ENCODE measurements at regions not wholly inside any gene's neighbourhood (a gene's known extent, or its start where the extent isn't known, plus 50 kb on each side); places are given as distances from the start of the nearest gene placed in this dataset.

DNA sequence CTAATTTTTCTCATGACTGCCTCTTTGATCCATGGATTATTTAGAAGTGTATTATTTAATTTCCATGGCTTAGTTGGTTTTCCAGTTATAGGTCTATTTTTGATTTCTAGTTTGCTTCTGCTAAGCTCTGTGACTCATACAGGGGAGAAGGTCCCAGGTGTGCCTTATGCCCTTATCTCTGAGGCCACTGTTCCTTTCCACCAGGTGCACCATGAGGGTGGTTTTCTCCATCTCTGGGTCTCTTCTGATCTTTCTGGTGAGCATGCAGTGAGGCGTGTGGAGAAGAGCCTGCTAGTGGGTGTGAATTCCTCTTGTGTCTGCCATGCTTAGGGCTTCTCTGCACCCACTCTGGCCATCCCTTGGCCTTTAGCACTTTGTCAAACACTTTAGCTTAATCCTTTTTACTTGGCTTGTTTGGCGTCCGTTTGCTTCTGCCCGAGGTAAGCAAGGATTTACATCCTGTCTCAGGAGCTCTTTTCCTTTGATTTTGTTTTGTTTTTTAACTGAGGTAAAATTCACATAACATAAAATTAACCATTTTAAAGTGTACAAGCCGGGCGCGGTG is 129.8 kb upstream of the ARL4C start:
- FAIRE-seq = no peak
- TF ChIP-seq POLR2A (IDR thresholded peaks at IDR 0.05; ENCODE audit: low read depth, low read length) (no peak), POU2F2 (IDR thresholded peaks at IDR 0.05; ENCODE audit: low read depth, low read length) (no peak), PAX5 (IDR thresholded peaks at IDR 0.05; ENCODE audit: insufficient read depth, low read length, severe bottlenecking) (no peak), TAF1 (IDR thresholded peaks at IDR 0.05; ENCODE audit: low read depth, low read length) (no peak), SPI1 (IDR thresholded peaks at IDR 0.05; ENCODE audit: low read depth, low read length) (no peak), POLR2AphosphoS5 (IDR thresholded peaks at IDR 0.05; ENCODE audit: low read depth, low read length) (no peak)
- DNase-seq (ENCODE audit: insufficient read length, low spot score) = no peak

DNA sequence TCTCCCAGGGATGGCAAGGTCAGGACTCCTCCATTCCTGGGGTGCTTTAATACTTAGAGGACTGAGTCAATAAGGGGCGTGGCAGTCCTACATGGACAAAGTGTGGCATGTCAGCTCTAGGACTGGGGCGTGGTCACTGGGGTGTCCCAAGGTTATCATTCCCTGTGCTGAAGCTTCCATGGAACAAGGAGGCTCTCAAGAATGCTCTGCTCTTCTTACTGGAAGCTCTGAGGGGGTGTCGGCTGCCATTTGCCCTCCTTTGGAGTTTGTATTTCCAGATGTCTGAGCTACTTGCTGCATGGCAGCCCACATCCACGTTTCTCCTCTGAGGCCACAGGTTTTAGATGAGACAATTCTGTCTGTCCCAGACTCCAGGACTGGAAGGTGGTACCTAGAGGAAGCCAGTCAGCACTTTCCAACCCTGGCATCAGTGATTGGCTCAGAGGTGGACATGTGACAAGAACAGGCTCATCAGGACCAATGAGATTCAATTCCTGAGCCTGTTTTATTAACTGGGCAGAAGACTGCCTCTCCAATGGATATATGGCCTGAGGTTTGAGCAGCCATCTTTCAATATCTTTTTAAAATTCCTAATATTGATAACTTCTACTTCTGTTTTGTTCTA is 128.9 kb upstream of the ARL4C start:
- DNase-seq (ENCODE audit: insufficient read length, low spot score) = no peak
- no peak for FAIRE-seq
- TF ChIP-seq POLR2AphosphoS5 (IDR thresholded peaks at IDR 0.05; ENCODE audit: low read depth, low read length) (no peak), PAX5 (IDR thresholded peaks at IDR 0.05; ENCODE audit: insufficient read depth, low read length, severe bottlenecking) (no peak), POLR2A (IDR thresholded peaks at IDR 0.05; ENCODE audit: low read depth, low read length) (no peak), POU2F2 (IDR thresholded peaks at IDR 0.05; ENCODE audit: low read depth, low read length) (no peak), TAF1 (IDR thresholded peaks at IDR 0.05; ENCODE audit: low read depth, low read length) (no peak)

DNA sequence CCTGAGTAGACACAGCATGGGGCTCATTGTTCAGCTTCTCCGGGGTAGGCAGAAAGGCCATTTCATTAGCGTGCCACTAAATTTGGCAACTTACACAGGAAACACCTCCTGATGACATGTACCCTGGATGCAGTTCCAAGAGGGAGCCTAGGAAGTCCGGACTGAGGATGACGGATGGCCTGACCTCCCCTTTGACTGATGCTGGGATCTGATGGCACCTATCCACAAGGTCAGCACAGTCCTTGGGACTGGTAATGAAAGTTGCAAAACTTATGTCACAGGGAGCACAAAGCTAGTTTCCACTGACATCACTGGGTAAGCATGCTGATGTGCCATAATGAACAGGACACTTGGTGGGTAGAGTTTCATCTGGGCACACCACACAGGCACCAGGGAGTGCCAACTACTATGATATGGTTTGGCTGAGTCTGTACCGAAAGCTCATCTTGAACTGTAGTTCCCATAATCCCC is 126.7 kb upstream of the ARL4C start:
- FAIRE-seq = no peak
- DNase-seq (ENCODE audit: insufficient read length, low spot score) = no peak
- TF ChIP-seq TAF1 (IDR thresholded peaks at IDR 0.05; ENCODE audit: low read depth, low read length) (no peak), POU2F2 (IDR thresholded peaks at IDR 0.05; ENCODE audit: low read depth, low read length) (no peak), PAX5 (IDR thresholded peaks at IDR 0.05; ENCODE audit: insufficient read depth, low read length, severe bottlenecking) (no peak), POLR2A (IDR thresholded peaks at IDR 0.05; ENCODE audit: low read depth, low read length) (no peak), SPI1 (IDR thresholded peaks at IDR 0.05; ENCODE audit: low read depth, low read length) (no peak), POLR2AphosphoS5 (IDR thresholded peaks at IDR 0.05; ENCODE audit: low read depth, low read length) (no peak)

DNA sequence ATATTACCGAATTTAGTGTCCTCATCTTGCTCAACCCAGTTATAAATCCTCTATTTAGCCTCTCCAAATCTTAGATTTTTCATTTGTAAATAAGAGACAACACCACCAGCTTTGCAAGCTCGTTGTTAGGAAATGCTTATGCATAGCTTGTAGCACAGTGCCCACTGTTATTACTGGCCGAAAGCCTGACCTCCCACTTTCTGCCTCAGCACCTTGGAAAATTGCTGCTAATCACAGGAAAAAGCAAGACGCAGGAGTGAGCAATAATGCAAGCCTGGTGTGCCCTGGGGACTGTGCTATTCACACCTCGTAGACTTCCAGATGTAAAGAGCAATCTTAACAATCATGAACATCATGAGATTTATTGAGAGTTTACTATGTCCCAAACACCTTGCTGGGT is 124.2 kb upstream of the ARL4C start:
- FAIRE-seq = no peak
- DNase-seq (ENCODE audit: insufficient read length, low spot score) = no peak
- TF ChIP-seq SPI1 (IDR thresholded peaks at IDR 0.05; ENCODE audit: low read depth, low read length) = no peak

DNA sequence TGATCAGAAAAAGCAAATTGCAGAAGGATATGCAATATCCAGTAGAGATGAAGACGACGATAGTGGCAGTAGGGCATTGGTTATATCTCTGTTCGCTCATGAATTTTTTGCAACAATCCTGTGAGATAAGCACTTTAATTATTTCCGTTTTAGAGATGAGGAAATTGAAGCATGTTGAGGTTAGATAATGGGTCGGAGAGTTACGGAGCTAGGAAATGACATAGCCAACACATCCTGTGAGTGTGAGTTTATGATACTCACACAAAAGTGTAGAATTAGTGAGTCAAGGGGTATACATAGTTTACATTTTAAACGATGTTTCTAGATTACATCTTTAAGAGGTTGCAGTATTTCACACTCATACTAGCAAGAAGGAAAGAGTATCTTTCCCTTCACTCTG is 123.1 kb upstream of the ARL4C start:
- FAIRE-seq = no peak
- TF ChIP-seq POLR2AphosphoS5 (IDR thresholded peaks at IDR 0.05; ENCODE audit: low read depth, low read length) (no peak), POU2F2 (IDR thresholded peaks at IDR 0.05; ENCODE audit: low read depth, low read length) (no peak), SPI1 (IDR thresholded peaks at IDR 0.05; ENCODE audit: low read depth, low read length) (no peak), TAF1 (IDR thresholded peaks at IDR 0.05; ENCODE audit: low read depth, low read length) (no peak), PAX5 (IDR thresholded peaks at IDR 0.05; ENCODE audit: insufficient read depth, low read length, severe bottlenecking) (no peak), POLR2A (IDR thresholded peaks at IDR 0.05; ENCODE audit: low read depth, low read length) (no peak)
- DNase-seq (ENCODE audit: insufficient read length, low spot score) = no peak

DNA sequence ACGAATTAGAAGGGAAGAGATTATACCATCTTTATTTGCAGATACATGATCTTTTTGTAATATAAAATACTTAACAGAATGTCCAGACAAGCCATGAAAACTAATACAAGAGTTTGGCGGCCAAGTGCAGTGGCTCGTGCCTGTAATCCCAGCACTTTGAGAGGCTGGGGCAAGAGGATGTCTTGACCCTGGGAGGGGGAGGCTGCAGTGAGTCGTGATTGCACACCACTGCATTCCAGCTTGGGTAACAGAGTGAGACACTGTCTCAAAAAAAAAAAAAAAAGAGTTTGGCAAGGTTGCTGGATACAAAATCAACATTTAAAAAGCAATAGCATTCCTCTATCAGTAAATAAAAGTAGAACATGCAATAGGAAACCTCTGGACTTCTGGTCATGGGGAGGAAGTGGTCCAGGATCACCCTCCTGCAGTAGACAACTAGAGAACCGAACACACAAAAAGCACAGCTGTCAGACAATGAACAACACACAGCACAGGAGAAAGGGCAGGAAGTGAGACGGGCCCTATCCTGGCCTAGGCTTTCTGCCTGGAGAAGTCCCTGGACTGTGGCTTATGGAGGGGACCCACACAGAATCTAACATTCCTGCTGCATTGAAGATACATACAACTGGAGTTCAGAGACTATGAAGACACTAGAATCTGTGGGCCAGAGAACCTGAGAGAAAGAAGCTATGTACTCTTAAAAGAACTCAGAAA is 118.9 kb upstream of the ARL4C start:
- no peak for FAIRE-seq
- TF ChIP-seq PAX5 (IDR thresholded peaks at IDR 0.05; ENCODE audit: insufficient read depth, low read length, severe bottlenecking) (no peak), POU2F2 (IDR thresholded peaks at IDR 0.05; ENCODE audit: low read depth, low read length) (no peak), POLR2A (IDR thresholded peaks at IDR 0.05; ENCODE audit: low read depth, low read length) (no peak), POLR2AphosphoS5 (IDR thresholded peaks at IDR 0.05; ENCODE audit: low read depth, low read length) (no peak), SPI1 (IDR thresholded peaks at IDR 0.05; ENCODE audit: low read depth, low read length) (no peak), TAF1 (IDR thresholded peaks at IDR 0.05; ENCODE audit: low read depth, low read length) (no peak)
- DNase-seq (ENCODE audit: insufficient read length, low spot score) = no peak

DNA sequence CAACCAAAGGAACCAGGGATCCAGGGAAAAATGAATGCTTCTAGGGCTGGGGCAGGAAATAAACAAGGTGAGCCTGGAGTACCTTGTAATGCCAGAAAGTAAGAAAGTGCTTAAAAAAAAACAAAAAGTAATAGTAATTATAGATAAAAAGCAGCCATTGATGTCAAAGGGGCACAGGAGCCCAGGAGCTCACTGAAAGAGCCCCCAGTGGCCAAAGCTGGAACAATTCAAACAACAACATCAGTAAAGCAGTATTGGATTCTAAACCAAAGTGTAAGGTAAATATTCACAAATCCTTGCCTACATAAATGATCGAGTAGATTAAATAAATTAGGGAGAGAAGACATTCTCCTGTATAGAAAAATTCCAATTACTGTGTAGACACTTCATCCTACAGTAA is 114.3 kb upstream of the ARL4C start:
- DNase-seq (ENCODE audit: insufficient read length, low spot score) (no peak), FAIRE-seq (no peak)
- TF ChIP-seq SPI1 (IDR thresholded peaks at IDR 0.05; ENCODE audit: low read depth, low read length) (no peak), PAX5 (IDR thresholded peaks at IDR 0.05; ENCODE audit: insufficient read depth, low read length, severe bottlenecking) (no peak), POU2F2 (IDR thresholded peaks at IDR 0.05; ENCODE audit: low read depth, low read length) (no peak), TAF1 (IDR thresholded peaks at IDR 0.05; ENCODE audit: low read depth, low read length) (no peak), POLR2AphosphoS5 (IDR thresholded peaks at IDR 0.05; ENCODE audit: low read depth, low read length) (no peak), POLR2A (IDR thresholded peaks at IDR 0.05; ENCODE audit: low read depth, low read length) (no peak)

DNA sequence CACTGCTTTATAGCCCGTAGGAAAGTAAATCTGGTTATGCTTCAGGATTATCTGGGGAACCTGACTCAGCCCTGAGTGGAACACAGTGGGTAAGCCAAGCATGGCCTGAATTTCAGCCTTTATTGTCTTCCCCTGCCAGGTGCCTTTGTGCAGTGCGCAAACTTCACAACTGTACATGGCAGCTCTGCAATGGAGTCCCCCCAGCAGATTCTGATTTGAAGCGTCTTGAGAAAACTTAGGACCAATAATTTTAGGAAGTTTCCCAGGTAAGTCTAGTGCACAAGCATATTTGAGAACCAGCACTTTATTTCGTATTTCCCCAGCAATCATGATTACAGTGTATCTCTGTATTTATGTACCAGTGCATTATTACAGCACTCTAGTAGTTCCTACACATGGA is 112.1 kb upstream of the ARL4C start:
- FAIRE-seq = no peak
- TF ChIP-seq TAF1 (IDR thresholded peaks at IDR 0.05; ENCODE audit: low read depth, low read length) (no peak), PAX5 (IDR thresholded peaks at IDR 0.05; ENCODE audit: insufficient read depth, low read length, severe bottlenecking) (no peak), POLR2A (IDR thresholded peaks at IDR 0.05; ENCODE audit: low read depth, low read length) (no peak), POLR2AphosphoS5 (IDR thresholded peaks at IDR 0.05; ENCODE audit: low read depth, low read length) (no peak), POU2F2 (IDR thresholded peaks at IDR 0.05; ENCODE audit: low read depth, low read length) (no peak), SPI1 (IDR thresholded peaks at IDR 0.05; ENCODE audit: low read depth, low read length) (no peak)

DNA sequence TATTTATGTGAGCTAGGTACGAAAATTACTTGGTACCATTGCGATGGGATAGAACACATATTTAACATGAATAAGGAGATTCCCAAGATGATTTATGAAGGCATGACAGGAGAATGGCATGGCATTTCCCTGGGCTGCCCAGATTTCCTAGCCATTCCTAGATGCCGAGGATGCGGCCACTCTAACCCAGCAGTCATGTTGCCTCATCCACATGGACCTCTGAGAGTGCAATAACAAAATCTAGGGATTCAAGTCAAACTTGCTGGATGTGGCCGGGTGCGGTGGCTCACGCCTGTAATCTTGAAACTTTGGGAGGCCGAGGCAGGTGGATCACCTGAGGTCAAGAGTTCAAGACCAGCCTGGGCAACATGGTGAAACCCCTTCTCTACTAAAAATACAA is 110.8 kb upstream of the ARL4C start:
- DNase-seq (ENCODE audit: insufficient read length, low spot score) = no peak
- TF ChIP-seq POLR2AphosphoS5 (IDR thresholded peaks at IDR 0.05; ENCODE audit: low read depth, low read length) (no peak), POLR2A (IDR thresholded peaks at IDR 0.05; ENCODE audit: low read depth, low read length) (no peak), TAF1 (IDR thresholded peaks at IDR 0.05; ENCODE audit: low read depth, low read length) (no peak), PAX5 (IDR thresholded peaks at IDR 0.05; ENCODE audit: insufficient read depth, low read length, severe bottlenecking) (no peak), SPI1 (IDR thresholded peaks at IDR 0.05; ENCODE audit: low read depth, low read length) (no peak), POU2F2 (IDR thresholded peaks at IDR 0.05; ENCODE audit: low read depth, low read length) (no peak)
- FAIRE-seq = no peak

More for the DNA sequence above, 112.1 kb upstream of the ARL4C start:
- no peak for DNase-seq (ENCODE audit: insufficient read length, low spot score)

Measured in GM12891 (cell line).